ENCODE measurements at regions not wholly inside any gene's neighbourhood (a gene's known extent, or its start where the extent isn't known, plus 50 kb on each side); places are given as distances from the start of the nearest gene placed in this dataset.

DNA sequence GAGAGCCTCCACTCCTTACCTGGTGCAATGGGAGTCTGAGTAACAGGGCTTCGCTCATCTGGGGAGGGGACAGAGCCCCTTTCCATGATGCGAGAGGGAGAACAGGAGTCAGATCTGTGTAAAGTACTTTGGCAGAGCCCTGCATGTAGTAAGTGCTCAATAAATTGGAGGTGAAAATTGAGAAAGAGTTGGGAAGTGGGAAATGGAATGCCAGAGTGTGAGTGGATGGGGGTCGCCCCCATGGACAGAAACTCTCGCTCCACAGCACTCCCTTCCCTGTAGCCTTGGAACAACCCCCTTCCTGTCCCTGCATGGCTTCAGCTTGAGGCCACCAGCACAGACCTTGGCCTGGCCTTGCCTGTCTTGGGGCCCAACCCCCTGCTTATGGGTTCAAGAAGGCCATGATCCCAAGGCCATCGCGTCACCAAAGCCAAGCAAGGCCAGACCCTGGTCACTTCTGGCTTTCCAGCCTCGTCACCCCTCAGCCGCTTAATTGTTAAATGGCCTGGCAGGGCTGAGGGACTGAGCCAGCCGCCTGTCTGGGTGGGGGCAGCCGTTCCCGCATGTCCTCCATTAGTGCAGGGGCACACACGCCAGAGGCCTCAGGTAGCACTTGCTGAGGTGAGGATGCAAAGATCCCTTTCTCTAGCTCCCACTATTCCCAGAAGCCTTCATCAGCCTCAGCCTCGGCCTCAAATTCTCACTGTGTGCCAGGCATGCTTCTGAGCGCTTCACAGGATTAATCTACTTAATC is 93.7 kb upstream of the PTPN1 start:
- TF ChIP-seq POLR2AphosphoS5 (IDR thresholded peaks at IDR 0.05; ENCODE audit: insufficient read depth in 1 of 2, low read depth in 1 of 2) = peak in 1 of 2 donors; percentile 12
- no peak for TF ChIP-seq POLR2A (IDR thresholded peaks at IDR 0.05)
- intact Hi-C loops (cut with DNase I) = loop anchor here (5.0 to 10.0 kb wide), 2 partner anchors 36 to 112 kb away; no protein-coding TSS in a partner anchor
- Histone ChIP-seq H3K36me3 (no peaks in the 10 kb centered on the region), H3K4me3 (peak overlapping the region in 1 of 2 donors; percentile 27), H3K27me3 (no peaks in the 10 kb centered on the region), H3K4me1 (peaks cover 35% of the 10 kb centered on the region), H3K27ac (peak overlapping the region; percentile 98), H3K9me3 (no peaks in the 10 kb centered on the region)
- no peak for DNase-seq (ENCODE audit: extremely low spot score in 2 of 2)

GRCh38 chr20:50417023-50417329 is 93.2 kb upstream of the PTPN1 start:
- H3K36me3 ChIP-seq = no peaks in the 10 kb centered on the region
- H3K9me3 ChIP-seq = no peaks in the 10 kb centered on the region
- peak overlapping the region; percentile 98 for H3K27ac ChIP-seq
- peaks cover 35% of the 10 kb centered on the region for H3K4me1 ChIP-seq
- no peaks in the 10 kb centered on the region for H3K27me3 ChIP-seq
- intact Hi-C loops (cut with DNase I) = loop anchor here (5.0 to 10.0 kb wide), 2 partner anchors 35 to 112 kb away; no protein-coding TSS in a partner anchor
- no peak for DNase-seq (ENCODE audit: extremely low spot score in 2 of 2)
- no peak overlapping the region for H3K4me3 ChIP-seq
- TF ChIP-seq POLR2AphosphoS5 (IDR thresholded peaks at IDR 0.05; ENCODE audit: insufficient read depth in 1 of 2, low read depth in 1 of 2) (no peak), POLR2A (IDR thresholded peaks at IDR 0.05) (no peak), CTCF (IDR thresholded peaks at IDR 0.05) (no peak)

DNA sequence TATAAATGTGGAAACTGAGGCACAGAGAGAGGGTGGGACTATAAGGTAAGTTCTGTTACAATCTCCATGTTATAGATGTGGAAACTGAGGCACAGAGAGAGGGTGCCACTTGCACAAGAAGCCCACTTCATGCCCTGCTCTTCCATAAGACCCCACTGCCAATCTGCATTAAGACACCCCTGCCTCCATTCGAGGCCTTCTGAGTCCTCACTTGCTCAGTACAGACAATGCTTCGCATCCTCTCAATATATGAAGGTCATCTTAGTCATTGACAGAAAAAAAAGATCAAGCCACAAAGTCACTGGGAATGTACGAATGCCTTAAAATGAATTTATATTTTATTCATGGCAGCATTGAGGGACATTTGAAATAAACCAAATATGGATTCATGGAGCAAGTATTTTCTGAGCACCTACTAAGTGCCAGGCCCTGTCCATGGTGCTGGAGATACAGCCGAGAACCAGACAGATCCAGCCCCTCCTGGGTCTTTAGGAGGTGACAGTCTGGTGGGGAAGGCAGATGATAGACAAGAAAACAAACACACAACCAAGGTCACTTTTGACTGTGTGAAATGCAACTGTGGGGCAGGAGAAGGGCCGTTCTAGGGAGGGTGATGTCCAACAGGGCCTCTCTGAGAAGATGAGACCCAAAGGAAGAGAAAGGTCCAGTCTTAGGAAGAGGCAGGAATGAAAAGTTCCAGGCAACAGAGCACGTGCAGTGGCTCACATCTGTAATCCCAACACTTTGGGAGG is 92.5 kb upstream of the PTPN1 start:
- no peaks in the 10 kb centered on the region for H3K9me3 ChIP-seq
- no peaks in the 10 kb centered on the region for H3K36me3 ChIP-seq
- intact Hi-C loops (cut with DNase I) = loop anchor here (5.0 to 10.0 kb wide), 2 partner anchors 35 to 113 kb away; no protein-coding TSS in a partner anchor
- peak overlapping the region; percentile 98 for H3K27ac ChIP-seq
- TF ChIP-seq POLR2A (IDR thresholded peaks at IDR 0.05) (no peak), POLR2AphosphoS5 (IDR thresholded peaks at IDR 0.05; ENCODE audit: insufficient read depth in 1 of 2, low read depth in 1 of 2) (no peak), CTCF (IDR thresholded peaks at IDR 0.05) (no peak)
- peaks cover 41% of the 10 kb centered on the region for H3K4me1 ChIP-seq
- H3K27me3 ChIP-seq = no peaks in the 10 kb centered on the region
- no peak overlapping the region for H3K4me3 ChIP-seq
- DNase-seq (ENCODE audit: extremely low spot score in 2 of 2) = no peak

- TF ChIP-seq CTCF (IDR thresholded peaks at IDR 0.05) (no peak), POLR2A (IDR thresholded peaks at IDR 0.05) (no peak), POLR2AphosphoS5 (IDR thresholded peaks at IDR 0.05; ENCODE audit: insufficient read depth in 1 of 2, low read depth in 1 of 2) (no peak)
- Histone ChIP-seq H3K27me3 (no peaks in the 10 kb centered on the region), H3K9me3 (no peaks in the 10 kb centered on the region), H3K36me3 (no peaks in the 10 kb centered on the region), H3K27ac (peak overlapping the region; percentile 98), H3K4me1 (peaks cover 47% of the 10 kb centered on the region), H3K4me3 (no peak overlapping the region)
- no peak for DNase-seq (ENCODE audit: extremely low spot score in 2 of 2)
- intact Hi-C loops (cut with DNase I) = loop anchor here (5.0 to 10.0 kb wide), 2 partner anchors 33 to 114 kb away; no protein-coding TSS in a partner anchor
Measured at GRCh38 chr20:50418890-50419642, 91.1 kb upstream of the PTPN1 start.

- DNase-seq (ENCODE audit: extremely low spot score in 2 of 2) = no peak
- Histone ChIP-seq H3K9me3 (no peaks in the 10 kb centered on the region), H3K36me3 (no peaks in the 10 kb centered on the region), H3K27me3 (no peaks in the 10 kb centered on the region), H3K27ac (peak overlapping the region; percentile 98), H3K4me3 (no peak overlapping the region), H3K4me1 (peaks cover 41% of the 10 kb centered on the region)
- intact Hi-C loops (cut with DNase I) = no loop called here
- TF ChIP-seq POLR2A (IDR thresholded peaks at IDR 0.05) (no peak), CTCF (IDR thresholded peaks at IDR 0.05) (no peak), POLR2AphosphoS5 (IDR thresholded peaks at IDR 0.05; ENCODE audit: insufficient read depth in 1 of 2, low read depth in 1 of 2) (no peak)
Measured at GRCh38 chr20:50420380-50420779, 89.8 kb upstream of the PTPN1 start.
